SK-N-SH (cell line): ENCODE measurements at regions not wholly inside any gene's neighbourhood (a gene's known extent, or its start where the extent isn't known, plus 50 kb on each side); places are given as distances from the start of the nearest gene placed in this dataset.

ENCODE experiments used
- EZH2phosphoT487 ChIP-seq: fragments of 200-600 bp; sonication (generic); IDR thresholded peaks from 2 replicates; pipeline ENCODE4 v1.6.1; 2017; ENCODE audit warnings: low read depth, mixed run types, mild to moderate bottlenecking, antibody characterized with exemption, moderate library complexity, borderline replicate concordance
- POLR2AphosphoS5 ChIP-seq: IDR thresholded peaks from 2 replicates; pipeline ENCODE4 v1.6.1; 2012; ENCODE audit warnings: low read depth, low read length
- TF ChIP-seq, protein P1 (sequence below): fragments of 200-600 bp; sonication (generic); IDR thresholded peaks from 2 replicates; pipeline ENCODE4 v1.6.1; 2017; ENCODE audit warnings: antibody characterized with exemption, mild to moderate bottlenecking, moderate library complexity
- TF ChIP-seq, protein P2 (sequence below): IDR thresholded peaks from 2 replicates; pipeline ENCODE4 v1.4.0; 2012; ENCODE audit warnings: low read depth
- TF ChIP-seq, protein P3 (sequence below): IDR thresholded peaks from 2 replicates; pipeline ENCODE4 v1.4.0; 2012; ENCODE audit warnings: low read depth, borderline replicate concordance

DNA sequence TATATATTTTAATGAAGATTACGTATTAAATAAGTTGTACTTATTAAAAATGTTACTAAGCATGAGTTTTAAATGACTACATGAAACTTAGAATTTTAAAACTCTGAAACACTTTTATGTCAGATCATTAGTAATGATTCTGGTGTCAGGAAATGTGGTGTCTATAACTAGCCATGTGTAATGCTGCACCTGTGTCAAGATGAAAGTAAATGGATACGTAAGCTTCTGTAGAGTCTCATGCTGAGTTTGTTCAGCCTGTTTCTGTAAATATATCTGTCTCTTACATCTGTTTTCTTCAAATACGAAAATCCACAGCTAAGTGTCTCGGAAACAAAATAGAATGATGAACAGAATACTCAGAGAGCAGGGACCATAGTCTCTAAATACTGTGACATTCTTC is 278.0 kb upstream of the SMC2 start:
- TF ChIP-seq, protein P1, sequence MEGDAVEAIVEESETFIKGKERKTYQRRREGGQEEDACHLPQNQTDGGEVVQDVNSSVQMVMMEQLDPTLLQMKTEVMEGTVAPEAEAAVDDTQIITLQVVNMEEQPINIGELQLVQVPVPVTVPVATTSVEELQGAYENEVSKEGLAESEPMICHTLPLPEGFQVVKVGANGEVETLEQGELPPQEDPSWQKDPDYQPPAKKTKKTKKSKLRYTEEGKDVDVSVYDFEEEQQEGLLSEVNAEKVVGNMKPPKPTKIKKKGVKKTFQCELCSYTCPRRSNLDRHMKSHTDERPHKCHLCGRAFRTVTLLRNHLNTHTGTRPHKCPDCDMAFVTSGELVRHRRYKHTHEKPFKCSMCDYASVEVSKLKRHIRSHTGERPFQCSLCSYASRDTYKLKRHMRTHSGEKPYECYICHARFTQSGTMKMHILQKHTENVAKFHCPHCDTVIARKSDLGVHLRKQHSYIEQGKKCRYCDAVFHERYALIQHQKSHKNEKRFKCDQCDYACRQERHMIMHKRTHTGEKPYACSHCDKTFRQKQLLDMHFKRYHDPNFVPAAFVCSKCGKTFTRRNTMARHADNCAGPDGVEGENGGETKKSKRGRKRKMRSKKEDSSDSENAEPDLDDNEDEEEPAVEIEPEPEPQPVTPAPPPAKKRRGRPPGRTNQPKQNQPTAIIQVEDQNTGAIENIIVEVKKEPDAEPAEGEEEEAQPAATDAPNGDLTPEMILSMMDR: no peak
- TF ChIP-seq, protein P2, sequence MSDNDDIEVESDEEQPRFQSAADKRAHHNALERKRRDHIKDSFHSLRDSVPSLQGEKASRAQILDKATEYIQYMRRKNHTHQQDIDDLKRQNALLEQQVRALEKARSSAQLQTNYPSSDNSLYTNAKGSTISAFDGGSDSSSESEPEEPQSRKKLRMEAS: no peak
- TF ChIP-seq, protein P3, sequence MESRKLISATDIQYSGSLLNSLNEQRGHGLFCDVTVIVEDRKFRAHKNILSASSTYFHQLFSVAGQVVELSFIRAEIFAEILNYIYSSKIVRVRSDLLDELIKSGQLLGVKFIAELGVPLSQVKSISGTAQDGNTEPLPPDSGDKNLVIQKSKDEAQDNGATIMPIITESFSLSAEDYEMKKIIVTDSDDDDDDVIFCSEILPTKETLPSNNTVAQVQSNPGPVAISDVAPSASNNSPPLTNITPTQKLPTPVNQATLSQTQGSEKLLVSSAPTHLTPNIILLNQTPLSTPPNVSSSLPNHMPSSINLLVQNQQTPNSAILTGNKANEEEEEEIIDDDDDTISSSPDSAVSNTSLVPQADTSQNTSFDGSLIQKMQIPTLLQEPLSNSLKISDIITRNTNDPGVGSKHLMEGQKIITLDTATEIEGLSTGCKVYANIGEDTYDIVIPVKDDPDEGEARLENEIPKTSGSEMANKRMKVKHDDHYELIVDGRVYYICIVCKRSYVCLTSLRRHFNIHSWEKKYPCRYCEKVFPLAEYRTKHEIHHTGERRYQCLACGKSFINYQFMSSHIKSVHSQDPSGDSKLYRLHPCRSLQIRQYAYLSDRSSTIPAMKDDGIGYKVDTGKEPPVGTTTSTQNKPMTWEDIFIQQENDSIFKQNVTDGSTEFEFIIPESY: no peak
- TF ChIP-seq EZH2phosphoT487 (no peak), POLR2AphosphoS5 (no peak)
